NB4 (cell line): ENCODE measurements at regions not wholly inside any gene's neighbourhood (a gene's known extent, or its start where the extent isn't known, plus 50 kb on each side); places are given as distances from the start of the nearest gene placed in this dataset.

Experiments used
- MYC ChIP-seq: IDR thresholded peaks from 2 replicates; pipeline ENCODE4 v1.6.1; 2011; ENCODE audit warnings: low read depth, low read length
- POLR2A ChIP-seq: IDR thresholded peaks from 2 replicates; pipeline ENCODE4 v1.6.1; 2011; ENCODE audit warnings: mild to moderate bottlenecking; ENCODE audit not compliant: insufficient read length; ENCODE audit errors: extremely low read depth
- TF ChIP-seq, protein P1 (sequence below): IDR thresholded peaks from 2 replicates; pipeline ENCODE4 v1.6.1; 2011; ENCODE audit warnings: low read depth, low read length
- TF ChIP-seq, protein P2 (sequence below): IDR thresholded peaks from one replicate; pipeline ENCODE4 v1.5.1; 2012; ENCODE audit warnings: low read depth, low read length

DNA sequence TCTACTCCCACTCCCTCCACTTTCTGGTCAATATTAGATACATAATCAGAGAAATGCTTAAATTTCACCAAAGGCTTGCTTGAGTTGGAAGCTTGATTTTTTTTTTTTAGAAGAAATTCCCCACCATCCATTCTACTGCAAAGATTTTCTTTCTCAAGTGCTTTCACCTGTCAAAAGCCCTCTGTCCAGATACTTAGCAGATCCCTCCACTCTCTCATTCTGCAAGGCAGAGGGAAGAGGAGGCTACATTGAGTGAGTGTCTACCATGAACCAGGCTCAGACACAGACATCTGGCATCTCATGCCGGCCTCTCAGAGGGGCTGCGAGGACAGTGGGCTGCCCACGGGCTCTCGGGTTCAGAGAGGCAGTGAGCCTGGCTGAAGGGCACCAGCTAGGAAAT is 127.6 kb upstream of the GSC start:
- TF ChIP-seq MYC, result no peak
- TF ChIP-seq, protein P1, sequence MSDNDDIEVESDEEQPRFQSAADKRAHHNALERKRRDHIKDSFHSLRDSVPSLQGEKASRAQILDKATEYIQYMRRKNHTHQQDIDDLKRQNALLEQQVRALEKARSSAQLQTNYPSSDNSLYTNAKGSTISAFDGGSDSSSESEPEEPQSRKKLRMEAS, result no peak
- TF ChIP-seq, protein P2, sequence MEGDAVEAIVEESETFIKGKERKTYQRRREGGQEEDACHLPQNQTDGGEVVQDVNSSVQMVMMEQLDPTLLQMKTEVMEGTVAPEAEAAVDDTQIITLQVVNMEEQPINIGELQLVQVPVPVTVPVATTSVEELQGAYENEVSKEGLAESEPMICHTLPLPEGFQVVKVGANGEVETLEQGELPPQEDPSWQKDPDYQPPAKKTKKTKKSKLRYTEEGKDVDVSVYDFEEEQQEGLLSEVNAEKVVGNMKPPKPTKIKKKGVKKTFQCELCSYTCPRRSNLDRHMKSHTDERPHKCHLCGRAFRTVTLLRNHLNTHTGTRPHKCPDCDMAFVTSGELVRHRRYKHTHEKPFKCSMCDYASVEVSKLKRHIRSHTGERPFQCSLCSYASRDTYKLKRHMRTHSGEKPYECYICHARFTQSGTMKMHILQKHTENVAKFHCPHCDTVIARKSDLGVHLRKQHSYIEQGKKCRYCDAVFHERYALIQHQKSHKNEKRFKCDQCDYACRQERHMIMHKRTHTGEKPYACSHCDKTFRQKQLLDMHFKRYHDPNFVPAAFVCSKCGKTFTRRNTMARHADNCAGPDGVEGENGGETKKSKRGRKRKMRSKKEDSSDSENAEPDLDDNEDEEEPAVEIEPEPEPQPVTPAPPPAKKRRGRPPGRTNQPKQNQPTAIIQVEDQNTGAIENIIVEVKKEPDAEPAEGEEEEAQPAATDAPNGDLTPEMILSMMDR, result no peak
- TF ChIP-seq POLR2A, result no peak
